NCI-H82 (cell line): ENCODE measurements at regions not wholly inside any gene's neighbourhood (a gene's known extent, or its start where the extent isn't known, plus 50 kb on each side); places are given as distances from the start of the nearest gene placed in this dataset.

Source experiments
- DNase-seq: peaks from one replicate; lab custom pipeline; 2025; lab: John Stamatoyannopoulos, UW

- DNase-seq: no peak
Measured at GRCh38 chr6:14936861-14937260, 309.0 kb upstream of the JARID2 start.

- DNase-seq: no peak
Measured at GRCh38 chr6:14943116-14943515, 302.8 kb upstream of the JARID2 start.

GRCh38 chr6:14944593-14944992 lies 301.3 kb upstream of the JARID2 start:
- no peak for DNase-seq

GRCh38 chr6:14945461-14946185 lies 300.2 kb upstream of the JARID2 start:
- peak; percentile 89 for DNase-seq

GRCh38 chr6:14946753-14947152 lies 299.1 kb upstream of the JARID2 start:
- no peak for DNase-seq

GRCh38 chr6:14948586-14949245 lies 297.2 kb upstream of the JARID2 start:
- DNase-seq: no peak

- peak; percentile 98 for DNase-seq
Measured at GRCh38 chr6:14950103-14950969, 295.5 kb upstream of the JARID2 start.

- no peak for DNase-seq
Measured at GRCh38 chr6:14950970-14951276, 294.9 kb upstream of the JARID2 start.

GRCh38 chr6:14951704-14952103 lies 294.2 kb upstream of the JARID2 start:
- DNase-seq: peak; percentile 69

GRCh38 chr6:14953836-14954235 lies 292.0 kb upstream of the JARID2 start:
- DNase-seq: peak; percentile 99

- DNase-seq: no peak
Measured at GRCh38 chr6:14957355-14958059, 288.4 kb upstream of the JARID2 start.

- no peak for DNase-seq
Measured at GRCh38 chr6:14959324-14959885, 286.5 kb upstream of the JARID2 start.

- DNase-seq: peak; percentile 66
Measured at GRCh38 chr6:14964556-14965270, 281.2 kb upstream of the JARID2 start.

GRCh38 chr6:14965424-14966075 lies 280.3 kb upstream of the JARID2 start:
- DNase-seq: no peak

GRCh38 chr6:14966096-14966905 lies 279.6 kb upstream of the JARID2 start:
- no peak for DNase-seq

GRCh38 chr6:14966906-14967711 lies 278.8 kb upstream of the JARID2 start:
- no peak for DNase-seq

- DNase-seq: peak; percentile 55
Measured at GRCh38 chr6:14968056-14968637, 277.7 kb upstream of the JARID2 start.

- DNase-seq: no peak
Measured at GRCh38 chr6:14969126-14969525, 276.7 kb upstream of the JARID2 start.
